OCI-LY7 (cell line): ENCODE measurements at regions not wholly inside any gene's neighbourhood (a gene's known extent, or its start where the extent isn't known, plus 50 kb on each side); places are given as distances from the start of the nearest gene placed in this dataset.

Experiments used
- CTCF ChIP-seq: fragments of 200-600 bp; sonication (generic); conservative IDR thresholded peaks from 2 replicates; pipeline ENCODE4 v1.5.1; 2014; ENCODE audit warnings: mild to moderate bottlenecking, antibody characterized with exemption, low read length, moderate library complexity, mixed read lengths
- EZH2phosphoT487 ChIP-seq: fragments of 200-600 bp; sonication (generic); IDR thresholded peaks from 2 replicates; pipeline ENCODE4 v1.6.1; 2018; ENCODE audit warnings: low read depth, borderline replicate concordance, mild to moderate bottlenecking, mixed run types, antibody characterized with exemption, low read length, moderate library complexity, mixed read lengths

GRCh38 chr12:77421152-77421551, 355.8 kb upstream of the E2F7 start:
- TF ChIP-seq CTCF (no peak), EZH2phosphoT487 (no peak)
